PC-9 (cell line): ENCODE measurements at regions not wholly inside any gene's neighbourhood (a gene's known extent, or its start where the extent isn't known, plus 50 kb on each side); places are given as distances from the start of the nearest gene placed in this dataset.

Experiments used
- EZH2 ChIP-seq: fragments of 200-600 bp; sonication (generic); IDR thresholded peaks from 2 replicates; pipeline ENCODE4 v1.8.0; 2017; ENCODE audit warnings: antibody characterized with exemption, low read depth
- TF ChIP-seq, protein P1 (sequence below): fragments of 200-600 bp; sonication (generic); conservative IDR thresholded peaks from 2 replicates; pipeline ENCODE4 v1.6.1; 2017; ENCODE audit warnings: mixed run types, antibody characterized with exemption, mild to moderate bottlenecking, moderate library complexity

DNA sequence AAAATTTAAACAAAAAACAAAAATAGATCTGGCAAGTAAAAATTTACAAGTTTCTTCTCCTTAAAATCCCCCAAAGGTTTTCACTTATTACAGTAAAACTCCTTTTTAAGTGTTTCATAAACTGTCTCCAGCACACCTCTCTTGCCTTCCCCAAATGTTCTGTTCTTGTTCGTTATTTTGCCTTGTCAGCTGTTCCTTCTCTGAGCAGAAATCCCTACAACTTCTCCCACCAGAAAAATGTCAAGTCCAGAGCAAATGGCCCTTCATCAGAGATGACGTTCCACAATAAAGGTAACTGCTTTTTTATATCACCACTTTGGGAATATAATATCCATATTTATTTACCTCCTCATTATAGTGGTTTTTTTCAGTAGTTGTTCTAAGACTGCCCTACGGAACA is 432.1 kb downstream of the ADAM29 start:
- TF ChIP-seq, protein P1, sequence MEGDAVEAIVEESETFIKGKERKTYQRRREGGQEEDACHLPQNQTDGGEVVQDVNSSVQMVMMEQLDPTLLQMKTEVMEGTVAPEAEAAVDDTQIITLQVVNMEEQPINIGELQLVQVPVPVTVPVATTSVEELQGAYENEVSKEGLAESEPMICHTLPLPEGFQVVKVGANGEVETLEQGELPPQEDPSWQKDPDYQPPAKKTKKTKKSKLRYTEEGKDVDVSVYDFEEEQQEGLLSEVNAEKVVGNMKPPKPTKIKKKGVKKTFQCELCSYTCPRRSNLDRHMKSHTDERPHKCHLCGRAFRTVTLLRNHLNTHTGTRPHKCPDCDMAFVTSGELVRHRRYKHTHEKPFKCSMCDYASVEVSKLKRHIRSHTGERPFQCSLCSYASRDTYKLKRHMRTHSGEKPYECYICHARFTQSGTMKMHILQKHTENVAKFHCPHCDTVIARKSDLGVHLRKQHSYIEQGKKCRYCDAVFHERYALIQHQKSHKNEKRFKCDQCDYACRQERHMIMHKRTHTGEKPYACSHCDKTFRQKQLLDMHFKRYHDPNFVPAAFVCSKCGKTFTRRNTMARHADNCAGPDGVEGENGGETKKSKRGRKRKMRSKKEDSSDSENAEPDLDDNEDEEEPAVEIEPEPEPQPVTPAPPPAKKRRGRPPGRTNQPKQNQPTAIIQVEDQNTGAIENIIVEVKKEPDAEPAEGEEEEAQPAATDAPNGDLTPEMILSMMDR: no peak
- TF ChIP-seq EZH2: no peak
